Keratinocyte (primary cell): ENCODE measurements at regions not wholly inside any gene's neighbourhood (a gene's known extent, or its start where the extent isn't known, plus 50 kb on each side); places are given as distances from the start of the nearest gene placed in this dataset.
"Not testable (repeated sequence)": the region's sequence is repeated elsewhere in the genome, so short reads cannot be mapped to it uniquely, and the experiment has no call there.

ENCODE experiments used
- EZH2 ChIP-seq: IDR thresholded peaks from one replicate; pipeline ENCODE4 v1.6.1; 2012; ENCODE audit warnings: inconsistent platforms, mild to moderate bottlenecking, low read length, moderate library complexity
- TF ChIP-seq, protein P1 (sequence below), 3 experiments: IDR thresholded peaks in 1 of 3; conservative IDR thresholded peaks in 1 of 3; optimal IDR thresholded peaks in 1 of 3; 2 replicates in 2 of 3; 3 replicates in 1 of 3; pipeline versions ENCODE3 to v1.5.1; 2011; ENCODE audit warnings: low read length in 3 of 3, mild to moderate bottlenecking in 3 of 3, moderate library complexity in 2 of 3, control low read depth in 1 of 3, inconsistent platforms in 1 of 3; ENCODE audit not compliant: insufficient read depth in 2 of 3; ENCODE audit errors: extremely low read depth in 1 of 3

- TF ChIP-seq, protein P1, sequence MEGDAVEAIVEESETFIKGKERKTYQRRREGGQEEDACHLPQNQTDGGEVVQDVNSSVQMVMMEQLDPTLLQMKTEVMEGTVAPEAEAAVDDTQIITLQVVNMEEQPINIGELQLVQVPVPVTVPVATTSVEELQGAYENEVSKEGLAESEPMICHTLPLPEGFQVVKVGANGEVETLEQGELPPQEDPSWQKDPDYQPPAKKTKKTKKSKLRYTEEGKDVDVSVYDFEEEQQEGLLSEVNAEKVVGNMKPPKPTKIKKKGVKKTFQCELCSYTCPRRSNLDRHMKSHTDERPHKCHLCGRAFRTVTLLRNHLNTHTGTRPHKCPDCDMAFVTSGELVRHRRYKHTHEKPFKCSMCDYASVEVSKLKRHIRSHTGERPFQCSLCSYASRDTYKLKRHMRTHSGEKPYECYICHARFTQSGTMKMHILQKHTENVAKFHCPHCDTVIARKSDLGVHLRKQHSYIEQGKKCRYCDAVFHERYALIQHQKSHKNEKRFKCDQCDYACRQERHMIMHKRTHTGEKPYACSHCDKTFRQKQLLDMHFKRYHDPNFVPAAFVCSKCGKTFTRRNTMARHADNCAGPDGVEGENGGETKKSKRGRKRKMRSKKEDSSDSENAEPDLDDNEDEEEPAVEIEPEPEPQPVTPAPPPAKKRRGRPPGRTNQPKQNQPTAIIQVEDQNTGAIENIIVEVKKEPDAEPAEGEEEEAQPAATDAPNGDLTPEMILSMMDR (optimal IDR thresholded peaks at IDR 0.05 in 1 of 3, IDR thresholded peaks at IDR 0.05 in 1 of 3, conservative IDR thresholded peaks at IDR 0.05 in 1 of 3; ENCODE audit: extremely low read depth in 1 of 3, insufficient read depth in 2 of 3, low read length in 3 of 3), result not testable (repeated sequence)
- not testable (repeated sequence) for TF ChIP-seq EZH2
These were observed 187.4 kb downstream of the TBC1D2B start for GRCh38 chr15:77889828-77890725.
